K562 (cell line): ENCODE measurements at regions not wholly inside any gene's neighbourhood (a gene's known extent, or its start where the extent isn't known, plus 50 kb on each side); places are given as distances from the start of the nearest gene placed in this dataset.
A peak's percentile ranks its signal among the peaks of the same experiment; 100 is the strongest.

Experiments
- ATAC-seq: fragments of 200-7000 bp; cut with Tn5 transposase; 3 replicates; pipeline ENCODE4 v1.9.1; 2020; ENCODE audit warnings: moderate library complexity
- BruUV-seq: library from RNA; stranded (reverse); fragments of 400-500 nt; replicated peaks from 2 replicates; lab custom pipeline; 2021; lab: Mats Ljungman, UMichigan
- CTCF ChIA-PET: fragments of 300-600 bp; formaldehyde crosslinking; extraction: SDS; loops from one replicate; lab custom pipeline; 2021; ENCODE audit warnings: low intra/inter-chr PET ratio; lab: Yijun Ruan, JAX
- POLR2A ChIA-PET: fragments of 300-600, 350-650 bp; sonication (Branson Sonifier 250); formaldehyde crosslinking; extraction: SDS; loops from one replicate; lab custom pipeline; 2021; ENCODE audit warnings: antibody characterized with exemption, inconsistent platforms; lab: Yijun Ruan, JAX
- DNase-seq, 4 experiments: peaks; one replicate each; pipeline versions ENCODE4 v3.0.0 to v3.0.0-alpha.2; 2011 to 2018; ENCODE audit warnings: low spot score in 3 of 4, mixed read lengths in 3 of 4; ENCODE audit errors: extremely low read depth in 1 of 4
- FAIRE-seq: peaks from 2 replicates; lab custom pipeline; 2011; peaks lifted over from hg19 to GRCh38; lab: Jason Lieb, UNC
- H2AFZ ChIP-seq: 2 replicates; pipeline ENCODE4 v1.6.0; 2011; ENCODE audit warnings: low read depth, low read length, control low read depth, inconsistent platforms
- H3K27ac ChIP-seq: fragments of 200-600 bp; 3 replicates; pipeline ENCODE4 v1.8.0; 2011; ENCODE audit warnings: low read depth, mild to moderate bottlenecking, control low read depth, inconsistent platforms, low read length, moderate library complexity, mixed read lengths; ENCODE audit errors: extremely low read depth
- H3K27me3 ChIP-seq, 2 experiments: fragments of 300-600 bp in 1 of 2; 2 replicates in 1 of 2; 3 replicates in 1 of 2; pipeline versions ENCODE4 v1.6.0 to v1.8.0; 2011; ENCODE audit warnings: inconsistent platforms in 2 of 2, low read length in 2 of 2, mild to moderate bottlenecking in 1 of 2, mixed read lengths in 1 of 2, moderate library complexity in 1 of 2; ENCODE audit not compliant: control insufficient read depth in 2 of 2, insufficient read depth in 2 of 2
- H3K36me3 ChIP-seq: fragments of 300-600 bp; 3 replicates; pipeline ENCODE4 v1.8.0; 2011; ENCODE audit warnings: mild to moderate bottlenecking, low read length, inconsistent platforms; ENCODE audit not compliant: control insufficient read depth, insufficient read depth
- H3K4me1 ChIP-seq, 2 experiments: fragments of 200-600 bp in 1 of 2; replicated peaks in 1 of 2; 2 replicates in 1 of 2; 3 replicates in 1 of 2; pipeline versions ENCODE4 v1.5.1 to v1.8.0; 2011; ENCODE audit warnings: inconsistent platforms in 2 of 2, low read length in 2 of 2, mild to moderate bottlenecking in 1 of 2, mixed read lengths in 1 of 2, moderate library complexity in 1 of 2; ENCODE audit not compliant: control insufficient read depth in 2 of 2, insufficient read depth in 2 of 2
- H3K4me2 ChIP-seq: 2 replicates; pipeline ENCODE4 v1.6.1; 2011; ENCODE audit warnings: low read length, control low read depth, inconsistent platforms, mixed read lengths; ENCODE audit not compliant: insufficient read depth
- H3K4me3 ChIP-seq: fragments of 200-600 bp; sonication (generic), shearing (Covaris generic); 2 replicates; pipeline ENCODE4 v1.5.1; 2016; ENCODE audit warnings: control low read depth, inconsistent platforms
- H3K79me2 ChIP-seq: fragments of 200-600 bp; 3 replicates; pipeline ENCODE4 v1.8.0; 2011; ENCODE audit warnings: low read length, inconsistent platforms; ENCODE audit not compliant: control insufficient read depth, insufficient read depth
- H3K9ac ChIP-seq, 2 experiments: 2 replicates each; pipeline versions ENCODE4 v1.6.0 to v1.6.1; 2011; ENCODE audit warnings: low read depth in 2 of 2, low read length in 2 of 2, control low read depth in 1 of 2, inconsistent platforms in 1 of 2, mild to moderate bottlenecking in 1 of 2, mixed read lengths in 1 of 2; ENCODE audit not compliant: insufficient read depth in 1 of 2
- H3K9me1 ChIP-seq: one replicate; pipeline ENCODE4 v1.6.0; 2011; ENCODE audit warnings: inconsistent platforms, mild to moderate bottlenecking, low read length, moderate library complexity; ENCODE audit not compliant: control insufficient read depth, insufficient read depth
- H3K9me3 ChIP-seq: replicated peaks from 2 replicates; pipeline ENCODE4 v1.5.1; 2011; ENCODE audit warnings: low read depth, low read length, inconsistent platforms; ENCODE audit not compliant: control insufficient read depth, insufficient read depth
- H4K20me1 ChIP-seq: replicated peaks from 2 replicates; pipeline ENCODE4 v1.6.1; 2011; ENCODE audit warnings: low read length, inconsistent platforms, mixed read lengths; ENCODE audit not compliant: control insufficient read depth, insufficient read depth
- BACH1 ChIP-seq: fragments of 200-800 bp; sonication (Bioruptor generic); IDR thresholded peaks from 2 replicates; pipeline ENCODE4 v1.6.1; 2016; ENCODE audit warnings: missing genetic modification characterization, missing compliant biosample characterization
- CTCF ChIP-seq, 3 experiments: IDR thresholded peaks in 2 of 3; conservative IDR thresholded peaks in 1 of 3; 2 replicates each; pipeline ENCODE4 v1.5.1; 2011 to 2012; ENCODE audit warnings: low read length in 3 of 3, mild to moderate bottlenecking in 3 of 3, control low read depth in 2 of 3, improper control_type of control experiment in 1 of 3, inconsistent platforms in 1 of 3, low read depth in 1 of 3, mixed read lengths in 1 of 3, moderate library complexity in 1 of 3; ENCODE audit not compliant: insufficient read depth in 2 of 3
- CXXC5 ChIP-seq: fragments of 250-450 bp; sonication (Bioruptor Pico); IDR thresholded peaks from 2 replicates; pipeline ENCODE4 v1.8.0; 2022; ENCODE audit warnings: inconsistent platforms, mild to moderate bottlenecking, moderate library complexity
- E2F6 ChIP-seq, 2 experiments: IDR thresholded peaks; 2 replicates each; pipeline ENCODE4 v1.6.1; 2011; ENCODE audit warnings: borderline replicate concordance in 1 of 2, control low read depth in 1 of 2, low read depth in 1 of 2, low read length in 1 of 2, mild to moderate bottlenecking in 1 of 2, mixed read lengths in 1 of 2, moderate library complexity in 1 of 2; ENCODE audit not compliant: insufficient read depth in 1 of 2, insufficient read length in 1 of 2, poor library complexity in 1 of 2, severe bottlenecking in 1 of 2; ENCODE audit errors: extremely low read depth in 1 of 2
- ERF ChIP-seq: fragments of 450-650 bp; formaldehyde crosslinking; IDR thresholded peaks from 2 replicates; pipeline ENCODE4 v1.4.0; 2020; ENCODE audit warnings: mild to moderate bottlenecking, mixed read lengths
- HNRNPK ChIP-seq: fragments of 200-400 bp; formaldehyde crosslinking; IDR thresholded peaks from one replicate; pipeline ENCODE4 v1.6.1; 2018; ENCODE audit warnings: mild to moderate bottlenecking, low read depth, low read length; ENCODE audit not compliant: poor library complexity, severe bottlenecking
- MTA1 ChIP-seq: fragments of 450-650 bp; IDR thresholded peaks from 2 replicates; pipeline ENCODE4 v1.6.1; 2017; ENCODE audit warnings: borderline replicate concordance
- MTF1 ChIP-seq: fragments of 250-450 bp; sonication (Bioruptor Pico); IDR thresholded peaks from 2 replicates; pipeline ENCODE4 v1.9.0; 2021; ENCODE audit warnings: moderate library complexity, mild to moderate bottlenecking, inconsistent platforms, borderline replicate concordance
- NR0B1 ChIP-seq: fragments of 450-650 bp; IDR thresholded peaks from one replicate; pipeline ENCODE4 v1.6.1; 2018; ENCODE audit warnings: mild to moderate bottlenecking, moderate library complexity; ENCODE audit not compliant: partially characterized antibody
- OTX1 ChIP-seq: fragments of 450-650 bp; formaldehyde crosslinking; IDR thresholded peaks from 2 replicates; pipeline ENCODE4 v1.4.0; 2022; ENCODE audit warnings: mild to moderate bottlenecking
- POLR3A ChIP-seq: IDR thresholded peaks from 2 replicates; pipeline ENCODE4 v1.6.1; 2011; ENCODE audit warnings: borderline replicate concordance, mild to moderate bottlenecking, moderate library complexity; ENCODE audit not compliant: insufficient read length, insufficient read depth; ENCODE audit errors: extremely low read depth
- RAD21 ChIP-seq, 2 experiments: fragments of 250-450 bp in 1 of 2; fragments of 450-650 bp in 1 of 2; sonication (Bioruptor Pico) in 1 of 2; formaldehyde crosslinking in 1 of 2; IDR thresholded peaks in 1 of 2; conservative IDR thresholded peaks in 1 of 2; 2 replicates each; pipeline versions ENCODE4 v1.4.0 to v1.8.0; 2020 to 2022; ENCODE audit warnings: mild to moderate bottlenecking in 2 of 2, moderate library complexity in 1 of 2
- SMARCA4 ChIP-seq: fragments of 450-650 bp; IDR thresholded peaks from 2 replicates; pipeline ENCODE4 v1.6.1; 2016
- WGBS: fragments of 100-300 bp; shearing (Covaris generic); methylation state at CpG from one replicate; pipeline ENCODE4 v1.1.6; 2016; ENCODE audit warnings: low coverage, mixed read lengths; ENCODE audit not compliant: insufficient coverage; ENCODE audit errors: missing lambda C conversion rate; 5-methylcytosine and 5-hydroxymethylcytosine counted together
- in situ Hi-C: fragments of 300-500 bp; cut with MboI; formaldehyde crosslinking; loops from 4 replicates; pipeline ENCODE4 v1.15.0; 2018; ENCODE audit warnings: inconsistent platforms, mixed read lengths
- intact Hi-C: fragments of 100-400 bp; cut with micrococcal nuclease; formaldehyde crosslinking; loops from 2 replicates; pipeline ENCODE4 v1.14.2; 2022
- TF ChIP-seq, protein P1 (sequence below): fragments of 250-450 bp; sonication (Bioruptor Pico); IDR thresholded peaks from 2 replicates; pipeline ENCODE4 v1.8.0; 2021; ENCODE audit warnings: moderate library complexity, mild to moderate bottlenecking, inconsistent platforms

- TF ChIP-seq CTCF (IDR thresholded peaks at IDR 0.05 in 2 of 3, conservative IDR thresholded peaks at IDR 0.05 in 1 of 3; ENCODE audit: insufficient read depth in 2 of 3, low read depth in 1 of 3, low read length in 3 of 3) (peak; percentile 30 to 55 (median 39)), RAD21 (CRISPR knock-in tag; conservative IDR thresholded peaks at IDR 0.05 in 1 of 2, IDR thresholded peaks at IDR 0.05 in 1 of 2) (peak; percentile 70 to 73)
Observed at GRCh38 chr2:16487686-16488085, 177.9 kb downstream of the CYRIA start (continued).

DNA sequence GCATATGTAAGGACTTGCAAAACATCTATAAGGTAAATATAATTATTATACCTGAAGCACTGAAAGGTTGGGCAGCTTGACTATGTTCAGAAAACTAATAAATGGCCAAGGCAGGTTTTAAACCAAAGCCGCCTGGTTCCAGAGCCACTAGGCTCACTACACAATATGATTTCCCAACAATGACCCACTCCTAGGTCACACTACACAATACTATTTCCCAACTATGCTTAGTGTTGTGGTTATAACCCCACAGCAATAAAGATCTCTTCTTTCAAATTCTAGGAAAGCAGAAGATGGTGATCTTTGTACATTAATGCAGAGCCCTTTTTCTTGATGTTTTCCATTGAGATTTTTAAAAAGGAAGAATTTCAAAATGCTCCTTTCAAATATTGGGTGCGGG is 180.4 kb downstream of the CYRIA start:
- Histone ChIP-seq H3K27ac (no peak overlapping the region), H3K4me2 (no peak overlapping the region), H3K36me3 (no peaks in the 10 kb centered on the region), H3K4me1 (no peaks in the 10 kb centered on the region), H3K79me2 (no peaks in the 10 kb centered on the region), H3K9ac (no peak overlapping the region), H4K20me1 (no peaks in the 10 kb centered on the region), H3K27me3 (no peaks in the 10 kb centered on the region), H2AFZ (no peak overlapping the region), H3K9me1 (no peaks in the 10 kb centered on the region), H3K4me3 (no peak overlapping the region), H3K9me3 (no peaks in the 10 kb centered on the region)
- FAIRE-seq: no peak
- 0% methylated on average over 2 of the region's 2 CpGs for WGBS
- ChIA-PET CTCF (no interaction called here), POLR2A (no interaction called here)
- intact Hi-C loops (no loop called here), in situ Hi-C loops (loop anchor here (25.0 kb wide), 1 partner anchor 548 kb away; the partner anchor contains the start of gene MYCN)
- DNase-seq: no peak
- no TSS peak for BruUV-seq
- ATAC-seq: no peak
- no peak for TF ChIP-seq HNRNPK
- TF ChIP-seq SMARCA4: no peak
- TF ChIP-seq MTF1 (CRISPR knock-in tag): no peak
- TF ChIP-seq CXXC5 (CRISPR knock-in tag): no peak
- TF ChIP-seq BACH1: no peak
- TF ChIP-seq, protein P1, sequence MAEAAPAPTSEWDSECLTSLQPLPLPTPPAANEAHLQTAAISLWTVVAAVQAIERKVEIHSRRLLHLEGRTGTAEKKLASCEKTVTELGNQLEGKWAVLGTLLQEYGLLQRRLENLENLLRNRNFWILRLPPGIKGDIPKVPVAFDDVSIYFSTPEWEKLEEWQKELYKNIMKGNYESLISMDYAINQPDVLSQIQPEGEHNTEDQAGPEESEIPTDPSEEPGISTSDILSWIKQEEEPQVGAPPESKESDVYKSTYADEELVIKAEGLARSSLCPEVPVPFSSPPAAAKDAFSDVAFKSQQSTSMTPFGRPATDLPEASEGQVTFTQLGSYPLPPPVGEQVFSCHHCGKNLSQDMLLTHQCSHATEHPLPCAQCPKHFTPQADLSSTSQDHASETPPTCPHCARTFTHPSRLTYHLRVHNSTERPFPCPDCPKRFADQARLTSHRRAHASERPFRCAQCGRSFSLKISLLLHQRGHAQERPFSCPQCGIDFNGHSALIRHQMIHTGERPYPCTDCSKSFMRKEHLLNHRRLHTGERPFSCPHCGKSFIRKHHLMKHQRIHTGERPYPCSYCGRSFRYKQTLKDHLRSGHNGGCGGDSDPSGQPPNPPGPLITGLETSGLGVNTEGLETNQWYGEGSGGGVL (CRISPR knock-in tag): no peak
- TF ChIP-seq MTA1: no peak
- no peak for TF ChIP-seq OTX1 (CRISPR knock-in tag)
- no peak for TF ChIP-seq ERF
- no peak for TF ChIP-seq E2F6 (IDR thresholded peaks at IDR 0.05; ENCODE audit: borderline replicate concordance in 1 of 2, extremely low read depth in 1 of 2, insufficient read depth in 1 of 2, insufficient read length in 1 of 2, low read depth in 1 of 2, low read length in 1 of 2, poor library complexity in 1 of 2, severe bottlenecking in 1 of 2)
- no peak for TF ChIP-seq NR0B1
- TF ChIP-seq POLR3A: no peak
